ENCODE measurements at regions not wholly inside any gene's neighbourhood (a gene's known extent, or its start where the extent isn't known, plus 50 kb on each side); places are given as distances from the start of the nearest gene placed in this dataset.

- Histone ChIP-seq H3F3A (ENCODE audit: low read depth) (no peaks in the 10 kb centered on the region), H3K79me2 (ENCODE audit: low read depth) (no peaks in the 10 kb centered on the region), H4K20me1 (ENCODE audit: low read depth) (no peaks in the 10 kb centered on the region), H3K4me1 (no peaks in the 10 kb centered on the region), H3K4me2 (no peak overlapping the region), H3K27ac (no peak overlapping the region), H2AFZ (replicated peaks) (no peak overlapping the region), H3K36me3 (no peaks in the 10 kb centered on the region), H3K9ac (no peak overlapping the region), H3K4me3 (no peak overlapping the region), H3K27me3 (no peaks in the 10 kb centered on the region), H3K9me3 (ENCODE audit: low read depth) (peaks cover 39% of the 10 kb centered on the region)
- Mint-ChIP-seq H3K27me3 (ENCODE audit: insufficient read depth, low read depth) (no peaks in the 10 kb centered on the region), H3K36me3 (no peaks in the 10 kb centered on the region), H3K4me3 (no peak overlapping the region), H3K4me1 (no peaks in the 10 kb centered on the region), H3K27ac (no peak overlapping the region), H3K9me3 (peaks cover 46% of the 10 kb centered on the region)
- no peak for DNase-seq (ENCODE audit: low spot score)
- TF ChIP-seq EZH2 (IDR thresholded peaks at IDR 0.05) (no peak), EZH2phosphoT487 (IDR thresholded peaks at IDR 0.05) (no peak), CTCF (IDR thresholded peaks at IDR 0.05) (no peak)
Measured at GRCh38 chr17:22692066-22692805, 999.9 kb downstream of the KCNJ18 start.

GRCh38 chr17:22692806-22693171 is 1000.5 kb downstream of the KCNJ18 start:
- Histone ChIP-seq H3K9ac (no peak overlapping the region), H3K79me2 (ENCODE audit: low read depth) (no peaks in the 10 kb centered on the region), H3K9me3 (ENCODE audit: low read depth) (peaks cover 37% of the 10 kb centered on the region), H3K4me2 (no peak overlapping the region), H3K27ac (no peak overlapping the region), H3K4me1 (no peaks in the 10 kb centered on the region), H3F3A (ENCODE audit: low read depth) (no peaks in the 10 kb centered on the region), H3K27me3 (no peaks in the 10 kb centered on the region), H3K36me3 (no peaks in the 10 kb centered on the region), H3K4me3 (no peak overlapping the region), H4K20me1 (ENCODE audit: low read depth) (no peaks in the 10 kb centered on the region), H2AFZ (replicated peaks) (no peak overlapping the region)
- no peak overlapping the region for H3K4me3 Mint-ChIP-seq
- no peaks in the 10 kb centered on the region for H3K36me3 Mint-ChIP-seq
- no peak for TF ChIP-seq EZH2 (IDR thresholded peaks at IDR 0.05)
- no peak for TF ChIP-seq EZH2phosphoT487 (IDR thresholded peaks at IDR 0.05)
- no peak for TF ChIP-seq CTCF (IDR thresholded peaks at IDR 0.05)
- H3K27me3 Mint-ChIP-seq (ENCODE audit: insufficient read depth, low read depth), result no peaks in the 10 kb centered on the region
- no peak for DNase-seq (ENCODE audit: low spot score)
- peaks cover 50% of the 10 kb centered on the region for H3K9me3 Mint-ChIP-seq
- no peaks in the 10 kb centered on the region for H3K4me1 Mint-ChIP-seq
- no peak overlapping the region for H3K27ac Mint-ChIP-seq

GRCh38 chr17:22694362-22695227 is 1002.3 kb downstream of the KCNJ18 start:
- DNase-seq (ENCODE audit: low spot score), result no peak
- peaks cover 43% of the 10 kb centered on the region for H3K9me3 ChIP-seq (ENCODE audit: low read depth)
- H3K27ac ChIP-seq, result no peak overlapping the region

More at GRCh38 chr17:22694362-22695227, 1002.3 kb downstream of the KCNJ18 start:
- Histone ChIP-seq H3K79me2 (ENCODE audit: low read depth) (no peaks in the 10 kb centered on the region), H4K20me1 (ENCODE audit: low read depth) (no peaks in the 10 kb centered on the region), H3K36me3 (no peaks in the 10 kb centered on the region), H3K4me1 (no peaks in the 10 kb centered on the region), H3K4me3 (no peak overlapping the region), H3K4me2 (no peak overlapping the region), H3F3A (ENCODE audit: low read depth) (no peaks in the 10 kb centered on the region), H2AFZ (replicated peaks) (no peak overlapping the region), H3K9ac (no peak overlapping the region), H3K27me3 (no peaks in the 10 kb centered on the region)
- no peak overlapping the region for H3K4me3 Mint-ChIP-seq
- TF ChIP-seq EZH2phosphoT487 (IDR thresholded peaks at IDR 0.05), result no peak
- TF ChIP-seq CTCF (IDR thresholded peaks at IDR 0.05), result peak; percentile 13
- TF ChIP-seq EZH2 (IDR thresholded peaks at IDR 0.05), result no peak
- no peaks in the 10 kb centered on the region for H3K27me3 Mint-ChIP-seq (ENCODE audit: insufficient read depth, low read depth)
- H3K27ac Mint-ChIP-seq, result no peak overlapping the region
- no peaks in the 10 kb centered on the region for H3K4me1 Mint-ChIP-seq
- no peaks in the 10 kb centered on the region for H3K36me3 Mint-ChIP-seq
- H3K9me3 Mint-ChIP-seq, result peaks cover 62% of the 10 kb centered on the region

Data from neural progenitor cell (in vitro differentiated cells).